SK-N-SH (cell line): ENCODE measurements at regions not wholly inside any gene's neighbourhood (a gene's known extent, or its start where the extent isn't known, plus 50 kb on each side); places are given as distances from the start of the nearest gene placed in this dataset.

ENCODE experiments used
- CTCF ChIA-PET: fragments of 300-600, 350-600 bp; formaldehyde crosslinking; extraction: SDS; loops from one replicate; lab custom pipeline; 2021; lab: Yijun Ruan, JAX
- POLR2A ChIA-PET: fragments of 350-600 bp; sonication (Branson Sonifier 250); formaldehyde crosslinking; extraction: SDS; loops from one replicate; lab custom pipeline; 2020; ENCODE audit warnings: antibody characterized with exemption, inconsistent platforms; lab: Yijun Ruan, JAX
- DNase-seq: peaks from one replicate; pipeline ENCODE4 v3.0.0; 2012
- H2AFZ ChIP-seq: fragments of 200-600 bp; sonication (generic); 2 replicates; pipeline ENCODE4 v1.8.1; 2016; ENCODE audit warnings: antibody characterized with exemption, mild to moderate bottlenecking, low read depth
- H3F3A ChIP-seq: fragments of 200-600 bp; sonication (generic); replicated peaks from 2 replicates; pipeline ENCODE3; 2016; ENCODE audit warnings: antibody characterized with exemption, mild to moderate bottlenecking; ENCODE audit not compliant: insufficient read depth
- H3K27ac ChIP-seq, 2 experiments: fragments of 200-500 bp in 1 of 2; fragments of 200-600 bp in 1 of 2; sonication (Bioruptor generic) in 1 of 2; sonication (generic), shearing (Covaris generic) in 1 of 2; 2 replicates each; pipeline versions ENCODE4 v1.5.1 to v1.6.1; 2014 to 2016; ENCODE audit warnings: low read depth in 2 of 2, inconsistent platforms in 1 of 2, low read length in 1 of 2, mild to moderate bottlenecking in 1 of 2, mixed read lengths in 1 of 2
- H3K27me3 ChIP-seq: fragments of 200-600 bp; sonication (generic), shearing (Covaris generic); 2 replicates; pipeline ENCODE4 v1.6.1; 2016; ENCODE audit warnings: mixed run types; ENCODE audit not compliant: insufficient read depth
- H3K36me3 ChIP-seq, 2 experiments: fragments of 200-500 bp in 1 of 2; fragments of 200-600 bp in 1 of 2; sonication (Bioruptor generic) in 1 of 2; sonication (generic) in 1 of 2; replicated peaks in 1 of 2; 2 replicates each; pipeline versions ENCODE3 to v1.5.1; 2014 to 2016; ENCODE audit warnings: low read length in 1 of 2, mild to moderate bottlenecking in 1 of 2; ENCODE audit not compliant: insufficient read depth in 2 of 2, control insufficient read depth in 1 of 2
- H3K4me1 ChIP-seq, 2 experiments: fragments of 200-500 bp in 1 of 2; fragments of 200-600 bp in 1 of 2; sonication (Bioruptor generic) in 1 of 2; sonication (generic), shearing (Covaris generic) in 1 of 2; 2 replicates each; pipeline versions ENCODE4 v1.5.1 to v1.6.1; 2014 to 2016; ENCODE audit warnings: low read depth in 1 of 2, low read length in 1 of 2, mixed run types in 1 of 2; ENCODE audit not compliant: insufficient read depth in 2 of 2, control insufficient read depth in 1 of 2
- H3K4me2 ChIP-seq: fragments of 200-600 bp; sonication (generic), shearing (Covaris generic); 2 replicates; pipeline ENCODE4 v1.6.1; 2017; ENCODE audit warnings: mixed run types
- H3K4me3 ChIP-seq, 2 experiments: fragments of 200-500 bp in 1 of 2; fragments of 200-600 bp in 1 of 2; sonication (Bioruptor generic) in 1 of 2; sonication (generic), shearing (Covaris generic) in 1 of 2; 2 replicates each; pipeline versions ENCODE4 v1.5.1 to v1.8.1; 2014 to 2016; ENCODE audit warnings: low read depth in 2 of 2, inconsistent platforms in 1 of 2, low read length in 1 of 2, mild to moderate bottlenecking in 1 of 2, mixed read lengths in 1 of 2, moderate library complexity in 1 of 2
- H3K79me2 ChIP-seq: fragments of 200-600 bp; sonication (generic); 2 replicates; pipeline ENCODE4 v1.8.1; 2017; ENCODE audit warnings: mild to moderate bottlenecking; ENCODE audit not compliant: insufficient read depth
- H3K9ac ChIP-seq: fragments of 200-600 bp; sonication (generic); 2 replicates; pipeline ENCODE4 v1.6.1; 2017; ENCODE audit warnings: mixed run types
- H3K9me2 ChIP-seq: fragments of 200-600 bp; sonication (generic); 2 replicates; pipeline ENCODE4 v1.6.1; 2017; ENCODE audit warnings: mixed run types
- H3K9me3 ChIP-seq: fragments of 200-600 bp; sonication (generic); 2 replicates; pipeline ENCODE4 v1.6.1; 2017; ENCODE audit warnings: mixed run types, mild to moderate bottlenecking, moderate library complexity
- H4K20me1 ChIP-seq: fragments of 200-600 bp; sonication (generic); 2 replicates; pipeline ENCODE4 v1.6.1; 2017; ENCODE audit warnings: mild to moderate bottlenecking, mixed run types; ENCODE audit not compliant: insufficient read depth
- CHD2 ChIP-seq: fragments of 150-350 bp; IDR thresholded peaks from 2 replicates; pipeline ENCODE4 v1.6.1; 2018; ENCODE audit warnings: low read length; ENCODE audit not compliant: partially characterized antibody
- FOXJ3 ChIP-seq: sonication (generic); formaldehyde crosslinking; IDR thresholded peaks from 2 replicates; pipeline ENCODE4 v1.5.1; 2020; ENCODE audit warnings: mild to moderate bottlenecking, missing genetic modification reagents
- GABPA ChIP-seq: IDR thresholded peaks from 2 replicates; pipeline ENCODE4 v1.4.0; 2012; ENCODE audit warnings: low read depth, mild to moderate bottlenecking
- MEF2A ChIP-seq: IDR thresholded peaks from 2 replicates; pipeline ENCODE4 v1.4.0; 2012; ENCODE audit warnings: low read depth, borderline replicate concordance
- MXI1 ChIP-seq: IDR thresholded peaks from 2 replicates; pipeline ENCODE4 v1.6.1; 2012; ENCODE audit warnings: mild to moderate bottlenecking, low read depth, low read length, improper control_type of control experiment
- RAD21 ChIP-seq: IDR thresholded peaks from 2 replicates; pipeline ENCODE4 v1.6.1; 2012; ENCODE audit warnings: mild to moderate bottlenecking, low read length
- RCOR1 ChIP-seq: fragments of 150-350 bp; IDR thresholded peaks from 2 replicates; pipeline ENCODE4 v1.6.1; 2017; ENCODE audit warnings: antibody characterized with exemption, low read length
- SMC3 ChIP-seq: IDR thresholded peaks from 2 replicates; pipeline ENCODE4 v1.6.1; 2012; ENCODE audit warnings: low read depth, low read length, improper control_type of control experiment
- TAF1 ChIP-seq: IDR thresholded peaks from 2 replicates; pipeline ENCODE4 v1.6.1; 2012; ENCODE audit warnings: low read depth, mild to moderate bottlenecking, low read length, moderate library complexity, borderline replicate concordance
- TCF12 ChIP-seq: IDR thresholded peaks from 2 replicates; pipeline ENCODE4 v1.4.0; 2012
- TEAD4 ChIP-seq: IDR thresholded peaks from 2 replicates; pipeline ENCODE4 v1.4.0; 2012; ENCODE audit warnings: mild to moderate bottlenecking, borderline replicate concordance; ENCODE audit not compliant: insufficient read depth
- USF1 ChIP-seq: IDR thresholded peaks from 2 replicates; pipeline ENCODE4 v1.4.0; 2012; ENCODE audit warnings: low read depth, borderline replicate concordance
- YY1 ChIP-seq: IDR thresholded peaks from 2 replicates; pipeline ENCODE4 v1.4.0; 2012; ENCODE audit warnings: low read depth, mild to moderate bottlenecking
- WGBS: methylation state at CpG from one replicate; pipeline ENCODE4 v1.1.6; 2017; ENCODE audit warnings: low lambda C conversion rate; 5-methylcytosine and 5-hydroxymethylcytosine counted together
- TF ChIP-seq, protein P1 (sequence below): fragments of 150-350 bp; IDR thresholded peaks from 2 replicates; pipeline ENCODE4 v1.6.1; 2017; ENCODE audit warnings: antibody characterized with exemption, low read length, low read depth, borderline replicate concordance
- TF ChIP-seq, protein P2 (sequence below): IDR thresholded peaks from 2 replicates; pipeline ENCODE4 v1.6.1; 2012; ENCODE audit warnings: mild to moderate bottlenecking, low read depth, low read length, moderate library complexity

DNA sequence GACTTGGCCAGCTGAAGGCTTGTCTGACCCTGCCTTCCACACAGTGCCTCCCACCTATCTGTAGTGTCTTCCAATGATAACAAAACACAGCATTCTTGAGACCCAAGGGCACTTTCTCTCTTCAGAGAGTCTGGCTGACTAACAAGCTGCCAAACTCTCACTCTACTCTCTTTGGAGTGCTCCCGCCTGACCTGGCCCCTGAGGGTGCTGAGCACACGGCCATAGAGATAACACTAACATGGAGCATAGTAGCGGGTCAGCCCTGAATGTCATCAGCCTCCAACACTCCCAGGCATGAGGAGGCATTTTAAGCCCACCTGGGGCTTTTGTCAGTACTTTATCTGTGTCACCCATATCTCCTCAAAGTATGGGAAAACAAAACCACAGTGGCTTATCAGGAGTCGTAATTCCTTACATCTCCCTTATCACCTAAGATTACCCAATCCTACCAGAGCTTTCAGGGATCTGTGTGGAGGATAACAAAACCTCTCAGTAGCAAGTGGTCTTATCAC is 160.3 kb upstream of the TCF4 start:
- no peaks in the 10 kb centered on the region for H3K9me3 ChIP-seq
- 83% methylated on average over 4 of the region's 4 CpGs for WGBS
- no peak overlapping the region for H3K9ac ChIP-seq
- TF ChIP-seq TCF12: no peak
- TF ChIP-seq MEF2A: no peak
- no peak for TF ChIP-seq GABPA
- no peak for TF ChIP-seq TAF1
- TF ChIP-seq TEAD4: no peak
- no peak for TF ChIP-seq RCOR1
- no peak for TF ChIP-seq SMC3
- TF ChIP-seq USF1: no peak
- TF ChIP-seq FOXJ3: no peak
- TF ChIP-seq, protein P1, sequence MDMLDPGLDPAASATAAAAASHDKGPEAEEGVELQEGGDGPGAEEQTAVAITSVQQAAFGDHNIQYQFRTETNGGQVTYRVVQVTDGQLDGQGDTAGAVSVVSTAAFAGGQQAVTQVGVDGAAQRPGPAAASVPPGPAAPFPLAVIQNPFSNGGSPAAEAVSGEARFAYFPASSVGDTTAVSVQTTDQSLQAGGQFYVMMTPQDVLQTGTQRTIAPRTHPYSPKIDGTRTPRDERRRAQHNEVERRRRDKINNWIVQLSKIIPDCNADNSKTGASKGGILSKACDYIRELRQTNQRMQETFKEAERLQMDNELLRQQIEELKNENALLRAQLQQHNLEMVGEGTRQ: no peak
- TF ChIP-seq RAD21: no peak
- TF ChIP-seq CHD2: no peak
- TF ChIP-seq MXI1: no peak
- TF ChIP-seq, protein P2, sequence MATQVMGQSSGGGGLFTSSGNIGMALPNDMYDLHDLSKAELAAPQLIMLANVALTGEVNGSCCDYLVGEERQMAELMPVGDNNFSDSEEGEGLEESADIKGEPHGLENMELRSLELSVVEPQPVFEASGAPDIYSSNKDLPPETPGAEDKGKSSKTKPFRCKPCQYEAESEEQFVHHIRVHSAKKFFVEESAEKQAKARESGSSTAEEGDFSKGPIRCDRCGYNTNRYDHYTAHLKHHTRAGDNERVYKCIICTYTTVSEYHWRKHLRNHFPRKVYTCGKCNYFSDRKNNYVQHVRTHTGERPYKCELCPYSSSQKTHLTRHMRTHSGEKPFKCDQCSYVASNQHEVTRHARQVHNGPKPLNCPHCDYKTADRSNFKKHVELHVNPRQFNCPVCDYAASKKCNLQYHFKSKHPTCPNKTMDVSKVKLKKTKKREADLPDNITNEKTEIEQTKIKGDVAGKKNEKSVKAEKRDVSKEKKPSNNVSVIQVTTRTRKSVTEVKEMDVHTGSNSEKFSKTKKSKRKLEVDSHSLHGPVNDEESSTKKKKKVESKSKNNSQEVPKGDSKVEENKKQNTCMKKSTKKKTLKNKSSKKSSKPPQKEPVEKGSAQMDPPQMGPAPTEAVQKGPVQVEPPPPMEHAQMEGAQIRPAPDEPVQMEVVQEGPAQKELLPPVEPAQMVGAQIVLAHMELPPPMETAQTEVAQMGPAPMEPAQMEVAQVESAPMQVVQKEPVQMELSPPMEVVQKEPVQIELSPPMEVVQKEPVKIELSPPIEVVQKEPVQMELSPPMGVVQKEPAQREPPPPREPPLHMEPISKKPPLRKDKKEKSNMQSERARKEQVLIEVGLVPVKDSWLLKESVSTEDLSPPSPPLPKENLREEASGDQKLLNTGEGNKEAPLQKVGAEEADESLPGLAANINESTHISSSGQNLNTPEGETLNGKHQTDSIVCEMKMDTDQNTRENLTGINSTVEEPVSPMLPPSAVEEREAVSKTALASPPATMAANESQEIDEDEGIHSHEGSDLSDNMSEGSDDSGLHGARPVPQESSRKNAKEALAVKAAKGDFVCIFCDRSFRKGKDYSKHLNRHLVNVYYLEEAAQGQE: no peak
- no peak for TF ChIP-seq YY1
- H2AFZ ChIP-seq: no peak overlapping the region
- H3K4me1 ChIP-seq: 0 out of 4 replicates have a peak, but pooled peaks cover 0 to under 1% of the 10 kb centered on the region in 2 experiments
- ChIA-PET POLR2A (no interaction called here), CTCF (no interaction called here)
- no peaks in the 10 kb centered on the region for H3K79me2 ChIP-seq
- H3K27ac ChIP-seq: no peak overlapping the region
- H3K4me2 ChIP-seq: no peak overlapping the region
- no peaks in the 10 kb centered on the region for H3K9me2 ChIP-seq
- no peaks in the 10 kb centered on the region for H3F3A ChIP-seq
- H3K36me3 ChIP-seq: no peaks in the 10 kb centered on the region
- no peaks in the 10 kb centered on the region for H4K20me1 ChIP-seq
- no peak overlapping the region for H3K4me3 ChIP-seq
- no peaks in the 10 kb centered on the region for H3K27me3 ChIP-seq
- no peak for DNase-seq
